ENCODE measurements at regions not wholly inside any gene's neighbourhood (a gene's known extent, or its start where the extent isn't known, plus 50 kb on each side); places are given as distances from the start of the nearest gene placed in this dataset.

DNA sequence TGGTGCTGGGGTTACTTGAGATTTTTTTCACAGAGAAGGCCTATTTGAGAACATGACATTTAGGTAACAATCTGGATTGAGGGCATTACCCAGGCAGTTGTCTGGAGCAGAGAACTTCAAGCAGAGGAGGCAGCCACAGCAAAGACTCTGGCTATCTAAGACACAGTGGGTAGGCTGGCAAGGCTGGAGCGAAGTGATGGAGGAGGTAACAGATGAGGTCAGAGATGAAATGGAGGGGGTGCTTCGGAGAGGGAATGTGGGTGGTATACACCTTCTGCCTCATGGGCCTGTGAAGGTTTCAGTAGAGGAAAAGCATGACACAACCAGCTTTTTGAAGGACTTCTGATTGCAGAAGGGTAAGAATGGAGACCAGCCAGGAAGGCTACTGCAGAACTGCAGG lies 65.9 kb downstream of the TMEM174 start:
- no peak for ATAC-seq
- no peaks in the 10 kb centered on the region for H3K36me3 ChIP-seq
- 85 to 100% methylated on average over 2 of the region's 2 CpGs for WGBS, 2 donors (ENCODE audit: low coverage in 1 of 2)
- H3K9me3 ChIP-seq = no peaks in the 10 kb centered on the region
- no peak overlapping the region for H3K4me3 ChIP-seq
- no peak overlapping the region for H3K27ac ChIP-seq
- TF ChIP-seq CTCF (IDR thresholded peaks at IDR 0.05) (no peak), POLR2AphosphoS5 (IDR thresholded peaks at IDR 0.05) (no peak), EP300 (IDR thresholded peaks at IDR 0.05) (no peak), POLR2A (IDR thresholded peaks at IDR 0.05) (no peak)
- H3K4me1 ChIP-seq = peaks cover 0 to 7% (median 0%) of the 10 kb centered on the region in 3 donors
- H3K27me3 ChIP-seq = peaks cover 51% of the 10 kb centered on the region

GRCh38 chr5:73236541-73237128 lies 63.6 kb downstream of the TMEM174 start:
- Histone ChIP-seq H3K36me3 (no peaks in the 10 kb centered on the region), H3K4me3 (no peak overlapping the region), H3K27ac (no peak overlapping the region), H3K9me3 (no peaks in the 10 kb centered on the region), H3K4me1 (peaks cover 0 to 26% (median 11%) of the 10 kb centered on the region in 3 donors), H3K27me3 (peaks cover 65% of the 10 kb centered on the region)
- no peak for TF ChIP-seq POLR2A (IDR thresholded peaks at IDR 0.05)
- TF ChIP-seq POLR2AphosphoS5 (IDR thresholded peaks at IDR 0.05) = no peak
- TF ChIP-seq CTCF (IDR thresholded peaks at IDR 0.05) = no peak
- TF ChIP-seq EP300 (IDR thresholded peaks at IDR 0.05) = no peak
- 93 to 100% methylated on average over 1 to 4 of the region's 5 CpGs for WGBS, 2 donors (ENCODE audit: low coverage in 1 of 2)
- no peak for ATAC-seq

DNA sequence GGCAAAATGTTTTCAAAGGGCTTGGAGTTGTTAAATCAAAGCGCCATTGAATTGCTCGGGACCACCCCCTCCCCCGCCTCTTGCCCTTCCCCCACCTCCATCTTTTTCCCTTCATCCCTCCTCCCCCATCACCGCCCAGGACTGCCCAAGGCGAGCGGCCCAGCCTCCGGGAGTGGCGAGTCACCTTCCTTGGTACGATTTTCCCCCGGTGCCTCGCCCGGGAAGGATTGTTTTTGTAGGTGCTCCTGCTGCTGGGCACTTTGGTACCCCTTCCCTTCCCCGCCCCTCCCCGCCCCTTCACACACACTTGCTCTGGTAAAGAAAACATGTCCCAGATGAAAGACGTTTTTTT lies 61.2 kb downstream of the TMEM174 start:
- Histone ChIP-seq H3K36me3 (no peaks in the 10 kb centered on the region), H3K27ac (peak overlapping the region in 2 of 4 donors; percentile 22 to 53), H3K9me3 (no peaks in the 10 kb centered on the region), H3K4me1 (peaks cover 0 to 26% (median 11%) of the 10 kb centered on the region in 3 donors), H3K4me3 (peak overlapping the region; percentile 35 to 54), H3K27me3 (peaks cover 71% of the 10 kb centered on the region)
- no peak for ATAC-seq
- WGBS, 2 donors (ENCODE audit: low coverage in 1 of 2) = 3% methylated on average over 10 of the region's 15 CpGs; no CpG with 5 or more reads in 1 of the 2 donors
- no peak for TF ChIP-seq EP300 (IDR thresholded peaks at IDR 0.05)

GRCh38 chr5:73233461-73234203 lies 60.6 kb downstream of the TMEM174 start:
- peaks cover 72% of the 10 kb centered on the region for H3K27me3 ChIP-seq
- H3K9me3 ChIP-seq = no peaks in the 10 kb centered on the region
- H3K4me3 ChIP-seq = peak overlapping the region; percentile 35 to 54
- WGBS, 2 donors (ENCODE audit: low coverage in 1 of 2) = 0% methylated on average over 6 of the region's 64 CpGs; no CpG with 5 or more reads in 1 of the 2 donors
- TF ChIP-seq CTCF (IDR thresholded peaks at IDR 0.05) = peak in 1 of 4 experiments; percentile 25
- no peak for TF ChIP-seq POLR2AphosphoS5 (IDR thresholded peaks at IDR 0.05)
- TF ChIP-seq POLR2A (IDR thresholded peaks at IDR 0.05) = no peak
- TF ChIP-seq EP300 (IDR thresholded peaks at IDR 0.05) = no peak
- peak overlapping the region in 2 of 4 donors; percentile 22 to 53 for H3K27ac ChIP-seq
- H3K4me1 ChIP-seq = peaks cover 0 to 26% (median 11%) of the 10 kb centered on the region in 3 donors
- no peaks in the 10 kb centered on the region for H3K36me3 ChIP-seq
- peak; percentile 56 for ATAC-seq

- Histone ChIP-seq H3K9me3 (no peaks in the 10 kb centered on the region), H3K4me3 (peak overlapping the region in 1 of 2 donors; percentile 54), H3K4me1 (peaks cover 0 to 26% (median 11%) of the 10 kb centered on the region in 3 donors), H3K27ac (peak overlapping the region in 1 of 4 donors; percentile 53), H3K36me3 (no peaks in the 10 kb centered on the region), H3K27me3 (peaks cover 72% of the 10 kb centered on the region)
- TF ChIP-seq EP300 (IDR thresholded peaks at IDR 0.05) (no peak), POLR2AphosphoS5 (IDR thresholded peaks at IDR 0.05) (no peak), CTCF (IDR thresholded peaks at IDR 0.05) (no peak), POLR2A (IDR thresholded peaks at IDR 0.05) (no peak)
- ATAC-seq = no peak
- 60% methylated on average over 1 of the region's 17 CpGs; no CpG with 5 or more reads in 1 of the 2 donors for WGBS, 2 donors (ENCODE audit: low coverage in 1 of 2)
Observed at GRCh38 chr5:73233053-73233460, 60.1 kb downstream of the TMEM174 start.
